CD14-positive monocyte (primary cell): ENCODE measurements at regions not wholly inside any gene's neighbourhood (a gene's known extent, or its start where the extent isn't known, plus 50 kb on each side); places are given as distances from the start of the nearest gene placed in this dataset. TPM values are rescaled to one million over a fixed set of nuclear protein-coding genes. Genes with fewer than 3 reads are reported as not detected.

Source experiments
- DNase-seq, 3 donors: peaks; one replicate each; pipeline ENCODE4 v3.0.0-alpha.2; 2011 to 2022
- H2AFZ ChIP-seq: 2 replicates; pipeline ENCODE4 v1.6.0; 2012; ENCODE audit warnings: mild to moderate bottlenecking, low read depth, low read length, inconsistent platforms; ENCODE audit not compliant: insufficient read depth, poor library complexity, severe bottlenecking
- H3K27ac ChIP-seq, 2 donors: 1 replicate in 1 of 2; 2 replicates in 1 of 2; pipeline ENCODE4 v1.5.1; 2012 to 2013; ENCODE audit warnings: low read length in 2 of 2, control low read depth in 1 of 2, inconsistent platforms in 1 of 2, low read depth in 1 of 2, mild to moderate bottlenecking in 1 of 2
- H3K27me3 ChIP-seq, 2 donors: one replicate each; pipeline versions ENCODE4 v1.6.0 to v1.6.1; 2011 to 2013; ENCODE audit warnings: low read length in 2 of 2; ENCODE audit not compliant: control insufficient read depth in 2 of 2, insufficient read depth in 2 of 2
- H3K36me3 ChIP-seq, 2 donors: replicated peaks in 1 of 2; 1 replicate in 1 of 2; 2 replicates in 1 of 2; pipeline versions ENCODE4 v1.5.1 to v1.6.1; 2012 to 2013; ENCODE audit warnings: low read length in 2 of 2, control low read depth in 1 of 2, inconsistent platforms in 1 of 2, mild to moderate bottlenecking in 1 of 2; ENCODE audit not compliant: insufficient read depth in 2 of 2, control insufficient read depth in 1 of 2
- H3K4me1 ChIP-seq, 2 donors: 1 replicate in 1 of 2; 2 replicates in 1 of 2; pipeline versions ENCODE4 v1.5.1 to v1.6.1; 2012 to 2013; ENCODE audit warnings: low read length in 2 of 2, control low read depth in 1 of 2, inconsistent platforms in 1 of 2, mild to moderate bottlenecking in 1 of 2, moderate library complexity in 1 of 2; ENCODE audit not compliant: insufficient read depth in 2 of 2, control insufficient read depth in 1 of 2
- H3K4me2 ChIP-seq: replicated peaks from 2 replicates; pipeline ENCODE3; 2012; ENCODE audit warnings: low read length, moderate library complexity, mild to moderate bottlenecking; ENCODE audit not compliant: poor library complexity, severe bottlenecking; ENCODE audit errors: extremely low read depth
- H3K4me3 ChIP-seq, 3 experiments: fragments of 200-600 bp in 1 of 3; sonication (generic) in 1 of 3; replicated peaks in 1 of 3; 1 replicate in 2 of 3; 2 replicates in 1 of 3; pipeline ENCODE4 v1.5.1; 2011 to 2013; ENCODE audit warnings: low read length in 3 of 3, mild to moderate bottlenecking in 3 of 3, control low read depth in 2 of 3, low read depth in 2 of 3, inconsistent platforms in 1 of 3, moderate library complexity in 1 of 3
- H3K79me2 ChIP-seq: 2 replicates; pipeline ENCODE4 v1.6.0; 2012; ENCODE audit warnings: mild to moderate bottlenecking, control low read depth, inconsistent platforms, low read length, moderate library complexity; ENCODE audit not compliant: insufficient read depth
- H3K9ac ChIP-seq: 2 replicates; pipeline ENCODE4 v1.6.0; 2017; ENCODE audit warnings: low read length, mild to moderate bottlenecking; ENCODE audit not compliant: insufficient read depth, poor library complexity, severe bottlenecking
- H3K9me3 ChIP-seq, 2 donors: replicated peaks in 1 of 2; 1 replicate in 1 of 2; 2 replicates in 1 of 2; pipeline versions ENCODE4 v1.5.1 to v1.6.1; 2012 to 2013; ENCODE audit warnings: low read length in 2 of 2, control low read depth in 1 of 2; ENCODE audit not compliant: control insufficient read depth in 1 of 2, insufficient read depth in 1 of 2
- H4K20me1 ChIP-seq: 2 replicates; pipeline ENCODE4 v1.6.0; 2012; ENCODE audit warnings: mild to moderate bottlenecking, low read length, control low read depth, moderate library complexity; ENCODE audit not compliant: insufficient read depth
- H3K27ac Mint-ChIP-seq, 7 donors: one replicate each; pipeline ENCODE4 v1.8.0; 2020; ENCODE audit warnings: mild to moderate bottlenecking in 7 of 7, mixed read lengths in 7 of 7, moderate library complexity in 6 of 7, inconsistent platforms in 2 of 7
- H3K27me3 Mint-ChIP-seq, 3 donors: one replicate each; pipeline ENCODE4 v1.8.0; 2021 to 2022; ENCODE audit warnings: low read depth in 3 of 3, mild to moderate bottlenecking in 3 of 3, mixed read lengths in 3 of 3, moderate library complexity in 3 of 3, inconsistent platforms in 1 of 3
- H3K36me3 Mint-ChIP-seq, 2 donors: one replicate each; pipeline ENCODE4 v1.8.0; 2020; ENCODE audit warnings: mixed read lengths in 2 of 2, inconsistent platforms in 1 of 2, mild to moderate bottlenecking in 1 of 2
- H3K4me1 Mint-ChIP-seq: one replicate; pipeline ENCODE4 v1.8.0; 2020; ENCODE audit warnings: mild to moderate bottlenecking, mixed read lengths
- H3K4me3 Mint-ChIP-seq, 2 donors: one replicate each; pipeline ENCODE4 v1.8.0; 2020; ENCODE audit warnings: mild to moderate bottlenecking in 2 of 2, mixed read lengths in 2 of 2, moderate library complexity in 1 of 2
- H3K9me3 Mint-ChIP-seq, 7 donors: one replicate each; pipeline ENCODE4 v1.8.0; 2020 to 2022; ENCODE audit warnings: mixed read lengths in 7 of 7, mild to moderate bottlenecking in 6 of 7, moderate library complexity in 6 of 7, inconsistent platforms in 2 of 7
- WGBS: methylation state at CpG from one replicate; pipeline ENCODE4 v1.1.5; 2013; ENCODE audit warnings: missing lambda C conversion rate; ENCODE audit not compliant: insufficient coverage; 5-methylcytosine and 5-hydroxymethylcytosine counted together
- intact Hi-C, 2 donors: fragments of 100-400 bp; cut with micrococcal nuclease; formaldehyde crosslinking; loops; one replicate each; pipeline versions ENCODE4 v1.15.0 to v1.15.1; 2023
- small RNA-seq: library from RNA; depleted of rRNA; stranded (forward); fragments of <200 nt; gene quantifications from one replicate; pipeline ENCODE3, GENCODE V24; 2012; ENCODE audit warnings: low read depth; ENCODE audit not compliant: insufficient read length
- TF ChIP-seq, protein P1 (sequence below): fragments of 200-600 bp; IDR thresholded peaks from one replicate; pipeline ENCODE4 v1.8.0; 2022; ENCODE audit warnings: antibody characterized with exemption, mild to moderate bottlenecking

DNA sequence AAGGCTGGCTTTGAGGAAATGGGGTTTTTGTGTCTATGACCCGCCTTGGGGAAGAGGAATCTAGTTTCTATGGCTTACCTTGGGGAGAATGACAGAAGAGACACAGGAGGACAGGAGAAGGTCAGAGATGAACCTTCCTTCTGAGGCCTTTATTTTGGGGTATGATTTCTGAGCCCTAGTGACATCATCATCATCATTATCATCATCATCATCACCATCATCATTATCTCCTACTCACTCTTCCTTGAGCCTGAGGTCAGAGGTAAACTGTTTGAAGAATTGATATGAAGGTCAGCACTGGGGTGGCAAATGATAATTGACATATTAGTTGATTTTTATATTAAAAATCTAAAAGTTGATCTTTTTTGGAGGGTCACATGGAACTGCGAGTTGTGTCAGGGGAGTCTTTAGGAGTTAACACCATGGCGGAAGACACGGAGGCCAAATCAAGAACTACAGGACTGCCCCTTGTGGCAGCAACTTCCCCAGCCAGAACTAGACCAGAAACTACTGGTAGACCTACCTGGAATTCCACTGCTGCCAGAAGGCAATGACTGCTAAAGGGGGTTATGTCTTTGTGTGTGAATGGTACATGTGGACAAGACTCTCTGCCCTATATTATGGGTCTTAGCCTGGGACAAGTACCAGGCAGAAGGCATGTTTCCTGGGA lies 49.8 kb upstream of the WLS start:
- Histone ChIP-seq H3K79me2 (no peaks in the 10 kb centered on the region), H3K4me2 (no peak overlapping the region), H3K9ac (no peak overlapping the region), H4K20me1 (no peaks in the 10 kb centered on the region), H3K4me3 (no peak overlapping the region), H3K9me3 (no peaks in the 10 kb centered on the region), H3K36me3 (no peaks in the 10 kb centered on the region), H2AFZ (no peak overlapping the region), H3K4me1 (peaks cover 4 to 5% of the 10 kb centered on the region in 2 donors), H3K27me3 (no peaks in the 10 kb centered on the region), H3K27ac (no peak overlapping the region)
- Mint-ChIP-seq H3K9me3 (no peaks in the 10 kb centered on the region), H3K27me3 (peaks cover 0 to 2% (median 1%) of the 10 kb centered on the region in 3 donors), H3K4me3 (no peak overlapping the region), H3K36me3 (no peaks in the 10 kb centered on the region), H3K27ac (no peak overlapping the region), H3K4me1 (peaks cover 6% of the 10 kb centered on the region)
- no CpG with 5 or more reads among the region's 4 CpGs for WGBS
- TF ChIP-seq, protein P1, sequence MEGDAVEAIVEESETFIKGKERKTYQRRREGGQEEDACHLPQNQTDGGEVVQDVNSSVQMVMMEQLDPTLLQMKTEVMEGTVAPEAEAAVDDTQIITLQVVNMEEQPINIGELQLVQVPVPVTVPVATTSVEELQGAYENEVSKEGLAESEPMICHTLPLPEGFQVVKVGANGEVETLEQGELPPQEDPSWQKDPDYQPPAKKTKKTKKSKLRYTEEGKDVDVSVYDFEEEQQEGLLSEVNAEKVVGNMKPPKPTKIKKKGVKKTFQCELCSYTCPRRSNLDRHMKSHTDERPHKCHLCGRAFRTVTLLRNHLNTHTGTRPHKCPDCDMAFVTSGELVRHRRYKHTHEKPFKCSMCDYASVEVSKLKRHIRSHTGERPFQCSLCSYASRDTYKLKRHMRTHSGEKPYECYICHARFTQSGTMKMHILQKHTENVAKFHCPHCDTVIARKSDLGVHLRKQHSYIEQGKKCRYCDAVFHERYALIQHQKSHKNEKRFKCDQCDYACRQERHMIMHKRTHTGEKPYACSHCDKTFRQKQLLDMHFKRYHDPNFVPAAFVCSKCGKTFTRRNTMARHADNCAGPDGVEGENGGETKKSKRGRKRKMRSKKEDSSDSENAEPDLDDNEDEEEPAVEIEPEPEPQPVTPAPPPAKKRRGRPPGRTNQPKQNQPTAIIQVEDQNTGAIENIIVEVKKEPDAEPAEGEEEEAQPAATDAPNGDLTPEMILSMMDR: no peak
- intact Hi-C loops: no loop called here
- DNase-seq: no peak

Small RNA genes lying in the stretch of these regions (small RNA-seq; reads per million reads assigned to genes)
- not detected for gene COX6B1P7
